HL-60 (cell line): ENCODE measurements at regions not wholly inside any gene's neighbourhood (a gene's known extent, or its start where the extent isn't known, plus 50 kb on each side); places are given as distances from the start of the nearest gene placed in this dataset.

ENCODE experiments used
- CTCF ChIP-seq: IDR thresholded peaks from one replicate; pipeline ENCODE4 v1.5.1; 2011; ENCODE audit warnings: low read length, control low read depth, inconsistent platforms; ENCODE audit not compliant: insufficient read depth
- GABPA ChIP-seq: IDR thresholded peaks from 2 replicates; pipeline ENCODE4 v1.6.1; 2012; ENCODE audit warnings: low read depth
- POLR2AphosphoS5 ChIP-seq: IDR thresholded peaks from 2 replicates; pipeline ENCODE4 v1.6.1; 2012; ENCODE audit warnings: low read depth
- SPI1 ChIP-seq: IDR thresholded peaks from 2 replicates; pipeline ENCODE4 v1.6.1; 2012; ENCODE audit warnings: low read depth, mild to moderate bottlenecking, borderline replicate concordance
- TF ChIP-seq, protein P1 (sequence below): IDR thresholded peaks from 2 replicates; pipeline ENCODE4 v1.6.1; 2012; ENCODE audit warnings: low read depth; ENCODE audit not compliant: insufficient replicate concordance

GRCh38 chr12:47360093-47360480 lies 280.3 kb upstream of the AMIGO2 start:
- TF ChIP-seq CTCF (no peak), POLR2AphosphoS5 (no peak), SPI1 (peak; percentile 45; the same call in 1 of the 2 replicates), GABPA (no peak)
- TF ChIP-seq, protein P1, sequence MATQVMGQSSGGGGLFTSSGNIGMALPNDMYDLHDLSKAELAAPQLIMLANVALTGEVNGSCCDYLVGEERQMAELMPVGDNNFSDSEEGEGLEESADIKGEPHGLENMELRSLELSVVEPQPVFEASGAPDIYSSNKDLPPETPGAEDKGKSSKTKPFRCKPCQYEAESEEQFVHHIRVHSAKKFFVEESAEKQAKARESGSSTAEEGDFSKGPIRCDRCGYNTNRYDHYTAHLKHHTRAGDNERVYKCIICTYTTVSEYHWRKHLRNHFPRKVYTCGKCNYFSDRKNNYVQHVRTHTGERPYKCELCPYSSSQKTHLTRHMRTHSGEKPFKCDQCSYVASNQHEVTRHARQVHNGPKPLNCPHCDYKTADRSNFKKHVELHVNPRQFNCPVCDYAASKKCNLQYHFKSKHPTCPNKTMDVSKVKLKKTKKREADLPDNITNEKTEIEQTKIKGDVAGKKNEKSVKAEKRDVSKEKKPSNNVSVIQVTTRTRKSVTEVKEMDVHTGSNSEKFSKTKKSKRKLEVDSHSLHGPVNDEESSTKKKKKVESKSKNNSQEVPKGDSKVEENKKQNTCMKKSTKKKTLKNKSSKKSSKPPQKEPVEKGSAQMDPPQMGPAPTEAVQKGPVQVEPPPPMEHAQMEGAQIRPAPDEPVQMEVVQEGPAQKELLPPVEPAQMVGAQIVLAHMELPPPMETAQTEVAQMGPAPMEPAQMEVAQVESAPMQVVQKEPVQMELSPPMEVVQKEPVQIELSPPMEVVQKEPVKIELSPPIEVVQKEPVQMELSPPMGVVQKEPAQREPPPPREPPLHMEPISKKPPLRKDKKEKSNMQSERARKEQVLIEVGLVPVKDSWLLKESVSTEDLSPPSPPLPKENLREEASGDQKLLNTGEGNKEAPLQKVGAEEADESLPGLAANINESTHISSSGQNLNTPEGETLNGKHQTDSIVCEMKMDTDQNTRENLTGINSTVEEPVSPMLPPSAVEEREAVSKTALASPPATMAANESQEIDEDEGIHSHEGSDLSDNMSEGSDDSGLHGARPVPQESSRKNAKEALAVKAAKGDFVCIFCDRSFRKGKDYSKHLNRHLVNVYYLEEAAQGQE = no peak
